ENCODE measurements at regions not wholly inside any gene's neighbourhood (a gene's known extent, or its start where the extent isn't known, plus 50 kb on each side); places are given as distances from the start of the nearest gene placed in this dataset.

DNA sequence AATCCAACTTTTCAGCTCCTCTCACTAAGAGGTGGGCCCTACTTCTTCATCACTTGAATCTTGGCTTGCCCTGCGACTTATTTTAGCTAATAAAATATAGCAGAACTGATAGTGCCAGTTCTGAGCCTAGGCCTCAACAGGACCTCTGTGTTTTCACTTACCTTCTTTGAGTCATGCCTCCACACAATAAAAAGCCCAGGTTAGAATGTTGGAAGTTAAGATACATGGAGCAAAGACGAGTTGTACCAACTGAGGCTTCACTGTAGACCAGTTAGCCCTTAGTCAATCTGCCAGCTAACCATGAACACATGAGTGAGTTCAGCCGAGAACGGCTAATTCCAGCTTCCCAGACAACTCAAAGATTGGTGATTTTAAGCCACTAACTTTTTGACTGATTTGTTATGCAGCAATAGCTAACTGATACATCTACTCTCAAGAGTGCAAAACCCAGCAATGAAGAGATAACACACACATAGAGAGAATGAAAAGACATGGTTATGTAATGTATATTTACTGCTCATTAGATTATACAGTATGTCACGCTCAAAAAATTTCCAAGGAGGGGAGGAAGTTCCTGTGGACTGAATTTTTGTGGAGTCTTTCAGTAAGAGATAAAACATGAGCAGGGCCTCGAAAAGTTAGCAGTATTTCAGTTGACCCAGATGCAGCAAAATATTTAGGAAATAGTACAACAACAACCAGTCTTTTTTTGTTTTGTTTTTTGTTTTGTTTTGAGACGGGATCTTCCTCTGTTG is 181.1 kb downstream of the MYCN start:
- no peak for ATAC-seq
- TF ChIP-seq ISL1 (CRISPR knock-in tag; IDR thresholded peaks at IDR 0.05) (no peak), ESRRG (CRISPR knock-in tag; IDR thresholded peaks at IDR 0.05) (no peak), ZFP3 (CRISPR knock-in tag; IDR thresholded peaks at IDR 0.05) (no peak), PPARA (CRISPR knock-in tag; IDR thresholded peaks at IDR 0.05; ENCODE audit: borderline replicate concordance) (no peak), TCF4 (CRISPR knock-in tag; IDR thresholded peaks at IDR 0.05; ENCODE audit: borderline replicate concordance) (no peak), ZNF70 (CRISPR knock-in tag; IDR thresholded peaks at IDR 0.05) (no peak), ZFP30 (CRISPR knock-in tag; IDR thresholded peaks at IDR 0.05) (no peak), RARB (CRISPR knock-in tag; IDR thresholded peaks at IDR 0.05) (no peak), ZNF8 (CRISPR knock-in tag; IDR thresholded peaks at IDR 0.05) (no peak), OSR1 (CRISPR knock-in tag; IDR thresholded peaks at IDR 0.05) (no peak)

- TF ChIP-seq CSDC2 (CRISPR knock-in tag; IDR thresholded peaks at IDR 0.05): no peak
- no peak for TF ChIP-seq ZNF70 (CRISPR knock-in tag; IDR thresholded peaks at IDR 0.05)
- TF ChIP-seq ESRRG (CRISPR knock-in tag; IDR thresholded peaks at IDR 0.05): no peak
- no peak for TF ChIP-seq TOX (CRISPR knock-in tag; IDR thresholded peaks at IDR 0.05; ENCODE audit: borderline replicate concordance)
- no peak for TF ChIP-seq GLIS3 (CRISPR knock-in tag; IDR thresholded peaks at IDR 0.05)
- no peak for TF ChIP-seq TSHZ2 (CRISPR knock-in tag; IDR thresholded peaks at IDR 0.05)
- no peak for TF ChIP-seq TCF4 (CRISPR knock-in tag; IDR thresholded peaks at IDR 0.05; ENCODE audit: borderline replicate concordance)
- TF ChIP-seq ISL1 (CRISPR knock-in tag; IDR thresholded peaks at IDR 0.05): no peak
- ATAC-seq: no peak
Observed at GRCh38 chr2:16120591-16121180, 180.3 kb downstream of the MYCN start.

DNA sequence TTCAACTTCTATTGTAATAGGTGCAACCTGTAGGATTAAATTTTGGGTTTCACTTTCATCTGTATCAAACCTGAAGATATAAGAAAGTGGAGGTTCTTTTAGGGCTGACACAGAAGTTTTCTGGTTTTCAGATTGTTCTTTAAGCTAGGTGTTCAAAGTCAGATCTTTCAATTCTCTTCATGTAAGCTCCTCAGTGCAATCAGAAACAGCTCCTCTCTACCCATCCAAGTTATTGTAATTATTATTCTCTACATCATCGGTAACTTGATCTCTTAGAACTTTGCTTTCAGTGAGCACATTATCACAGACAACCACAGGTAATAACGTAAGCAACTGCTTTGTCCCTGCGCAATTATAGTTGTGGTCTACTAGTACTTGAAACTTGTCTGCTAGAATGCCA is 179.4 kb downstream of the MYCN start:
- TF ChIP-seq CSRNP3 (CRISPR knock-in tag; IDR thresholded peaks at IDR 0.05) (no peak), ARNTL (CRISPR knock-in tag; IDR thresholded peaks at IDR 0.05; ENCODE audit: borderline replicate concordance, low read depth) (no peak), ZNF8 (CRISPR knock-in tag; IDR thresholded peaks at IDR 0.05) (no peak), ZC3H10 (CRISPR knock-in tag; IDR thresholded peaks at IDR 0.05) (no peak), BACH2 (CRISPR knock-in tag; IDR thresholded peaks at IDR 0.05; ENCODE audit: borderline replicate concordance) (no peak), ESRRG (CRISPR knock-in tag; IDR thresholded peaks at IDR 0.05) (no peak), POU6F1 (CRISPR knock-in tag; IDR thresholded peaks at IDR 0.05; ENCODE audit: borderline replicate concordance, low read depth) (no peak), PPARA (CRISPR knock-in tag; IDR thresholded peaks at IDR 0.05; ENCODE audit: borderline replicate concordance) (no peak), ZFP3 (CRISPR knock-in tag; IDR thresholded peaks at IDR 0.05) (no peak), SNAI2 (CRISPR knock-in tag; IDR thresholded peaks at IDR 0.05) (no peak), TCF4 (CRISPR knock-in tag; IDR thresholded peaks at IDR 0.05; ENCODE audit: borderline replicate concordance) (no peak)

DNA sequence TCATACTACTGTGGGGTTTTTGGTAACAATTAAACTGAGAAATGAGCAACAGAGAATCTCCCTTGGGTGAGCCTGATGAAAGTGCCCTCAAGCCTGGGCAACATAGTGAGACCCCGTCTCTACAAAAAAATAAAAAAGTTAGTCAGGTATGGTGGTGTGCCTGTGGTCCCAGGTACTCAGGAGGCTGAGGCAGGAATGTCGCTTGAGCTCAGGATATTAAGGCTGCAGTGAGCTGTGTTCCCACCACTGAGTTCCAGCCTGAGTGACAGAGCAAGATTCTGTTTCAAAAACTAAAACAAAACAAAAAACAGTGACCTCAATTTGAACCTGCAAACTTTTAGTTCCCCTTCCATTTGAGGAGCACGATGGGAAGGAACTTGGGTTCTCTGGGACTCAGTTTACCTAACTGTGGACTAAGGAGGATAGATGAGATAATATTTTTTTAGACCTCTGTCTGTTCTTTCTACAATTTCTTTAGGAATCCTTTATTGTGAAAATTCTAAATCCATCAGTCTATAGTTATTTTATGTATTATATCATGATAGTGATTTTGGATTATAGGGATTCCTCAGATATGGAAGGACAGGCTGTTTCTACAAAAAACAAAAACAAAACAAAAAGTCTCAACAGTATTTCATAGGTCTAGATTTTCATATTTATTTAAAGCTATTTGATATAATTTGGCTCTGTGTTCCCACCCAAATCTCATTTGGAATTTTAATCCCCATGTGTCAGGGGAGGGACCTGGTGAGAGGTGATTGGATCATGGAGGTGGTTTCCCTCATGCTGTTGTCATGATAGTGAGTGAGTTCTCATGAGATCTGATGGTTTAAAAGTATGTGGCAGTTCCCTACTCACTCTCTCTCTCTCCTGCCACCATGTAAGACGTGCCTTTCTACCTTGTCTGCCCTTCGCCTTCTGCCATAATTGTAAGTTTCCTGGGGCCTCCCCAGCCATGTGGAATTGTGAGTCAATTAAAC is 178.6 kb downstream of the MYCN start:
- no peak for ATAC-seq
- TF ChIP-seq SNAI2 (CRISPR knock-in tag; IDR thresholded peaks at IDR 0.05) (no peak), ZNF8 (CRISPR knock-in tag; IDR thresholded peaks at IDR 0.05) (no peak), TOX (CRISPR knock-in tag; IDR thresholded peaks at IDR 0.05; ENCODE audit: borderline replicate concordance) (no peak), GLIS3 (CRISPR knock-in tag; IDR thresholded peaks at IDR 0.05) (no peak), POU6F1 (CRISPR knock-in tag; IDR thresholded peaks at IDR 0.05; ENCODE audit: borderline replicate concordance, low read depth) (no peak), ZFP3 (CRISPR knock-in tag; IDR thresholded peaks at IDR 0.05) (no peak), CSDC2 (CRISPR knock-in tag; IDR thresholded peaks at IDR 0.05) (no peak), ZNF70 (CRISPR knock-in tag; IDR thresholded peaks at IDR 0.05) (no peak), PATZ1 (CRISPR knock-in tag; IDR thresholded peaks at IDR 0.05; ENCODE audit: borderline replicate concordance) (no peak), TCF4 (CRISPR knock-in tag; IDR thresholded peaks at IDR 0.05; ENCODE audit: borderline replicate concordance) (no peak)

More for the DNA sequence above, 179.4 kb downstream of the MYCN start:
- ATAC-seq: no peak
